ENCODE measurements at regions not wholly inside any gene's neighbourhood (a gene's known extent, or its start where the extent isn't known, plus 50 kb on each side); places are given as distances from the start of the nearest gene placed in this dataset.
"Not testable (repeated sequence)": the region's sequence is repeated elsewhere in the genome, so short reads cannot be mapped to it uniquely, and the experiment has no call there.

- Histone ChIP-seq H3F3A (ENCODE audit: insufficient read depth) (no peaks in the 10 kb centered on the region), H2AFZ (ENCODE audit: low read depth, low read length, severe bottlenecking) (no peak overlapping the region), H3K4me3 (ENCODE audit: insufficient read depth, low read length, poor library complexity, severe bottlenecking) (no peak overlapping the region), H3K9me2 (replicated peaks; ENCODE audit: insufficient read depth, low read length) (no peaks in the 10 kb centered on the region), H3K4me2 (ENCODE audit: low read depth, low read length, poor library complexity, severe bottlenecking) (no peak overlapping the region), H3K79me2 (ENCODE audit: insufficient read depth, low read length) (no peaks in the 10 kb centered on the region), H3K9ac (ENCODE audit: low read length) (no peak overlapping the region), H3K36me3 (ENCODE audit: low read length) (no peaks in the 10 kb centered on the region), H3K27me3 (ENCODE audit: low read length) (no peaks in the 10 kb centered on the region), H3K9me3 (ENCODE audit: insufficient read depth, low read length) (no peaks in the 10 kb centered on the region), H3K27ac (ENCODE audit: low read depth, low read length) (no peak overlapping the region), H4K20me1 (ENCODE audit: low read depth, low read length) (no peaks in the 10 kb centered on the region)
- no peak for TF ChIP-seq EZH2phosphoT487 (conservative IDR thresholded peaks at IDR 0.05; ENCODE audit: low read length)
- no peak for TF ChIP-seq CTCF (IDR thresholded peaks at IDR 0.05; ENCODE audit: insufficient read depth, low read length, poor library complexity, severe bottlenecking)
These were observed 627.9 kb downstream of the IQCM start for GRCh38 chr4:149187726-149188125.

- H3K9me2 ChIP-seq (replicated peaks; ENCODE audit: insufficient read depth, low read length) = no peaks in the 10 kb centered on the region
- H2AFZ ChIP-seq (ENCODE audit: low read depth, low read length, severe bottlenecking) = no peak overlapping the region
- no peak overlapping the region for H3K4me2 ChIP-seq (ENCODE audit: low read depth, low read length, poor library complexity, severe bottlenecking)
- no peaks in the 10 kb centered on the region for H3K27me3 ChIP-seq (ENCODE audit: low read length)
- H3K27ac ChIP-seq (ENCODE audit: low read depth, low read length) = no peak overlapping the region
- no peaks in the 10 kb centered on the region for H3K79me2 ChIP-seq (ENCODE audit: insufficient read depth, low read length)
- no peaks in the 10 kb centered on the region for H3K36me3 ChIP-seq (ENCODE audit: low read length)
- H3K4me3 ChIP-seq (ENCODE audit: insufficient read depth, low read length, poor library complexity, severe bottlenecking) = no peak overlapping the region
- no peaks in the 10 kb centered on the region for H3K9me3 ChIP-seq (ENCODE audit: insufficient read depth, low read length)
- TF ChIP-seq EZH2phosphoT487 (conservative IDR thresholded peaks at IDR 0.05; ENCODE audit: low read length) (no peak), CTCF (IDR thresholded peaks at IDR 0.05; ENCODE audit: insufficient read depth, low read length, poor library complexity, severe bottlenecking) (no peak)
- no peaks in the 10 kb centered on the region for H4K20me1 ChIP-seq (ENCODE audit: low read depth, low read length)
- no peaks in the 10 kb centered on the region for H3F3A ChIP-seq (ENCODE audit: insufficient read depth)
- no peak overlapping the region for H3K9ac ChIP-seq (ENCODE audit: low read length)
These were observed 632.0 kb downstream of the IQCM start for GRCh38 chr4:149183638-149184037.

GRCh38 chr4:149181459-149181858, 634.2 kb downstream of the IQCM start:
- H3K4me3 ChIP-seq (ENCODE audit: insufficient read depth, low read length, poor library complexity, severe bottlenecking); H3K9me2 ChIP-seq (replicated peaks; ENCODE audit: insufficient read depth, low read length); H3K9ac ChIP-seq (ENCODE audit: low read length); H4K20me1 ChIP-seq (ENCODE audit: low read depth, low read length); H2AFZ ChIP-seq (ENCODE audit: low read depth, low read length, severe bottlenecking); H3K36me3 ChIP-seq (ENCODE audit: low read length); H3K79me2 ChIP-seq (ENCODE audit: insufficient read depth, low read length); H3K9me3 ChIP-seq (ENCODE audit: insufficient read depth, low read length); H3F3A ChIP-seq (ENCODE audit: insufficient read depth); H3K27me3 ChIP-seq (ENCODE audit: low read length); H3K4me2 ChIP-seq (ENCODE audit: low read depth, low read length, poor library complexity, severe bottlenecking); H3K27ac ChIP-seq (ENCODE audit: low read depth, low read length): not testable (repeated sequence)

- H3K4me3 ChIP-seq (ENCODE audit: insufficient read depth, low read length, poor library complexity, severe bottlenecking) = no peak overlapping the region
- H3F3A ChIP-seq (ENCODE audit: insufficient read depth) = no peaks in the 10 kb centered on the region
- H3K79me2 ChIP-seq (ENCODE audit: insufficient read depth, low read length) = no peaks in the 10 kb centered on the region
- no peak overlapping the region for H3K4me2 ChIP-seq (ENCODE audit: low read depth, low read length, poor library complexity, severe bottlenecking)
- H3K9me3 ChIP-seq (ENCODE audit: insufficient read depth, low read length) = no peaks in the 10 kb centered on the region
- no peaks in the 10 kb centered on the region for H4K20me1 ChIP-seq (ENCODE audit: low read depth, low read length)
- no peak overlapping the region for H2AFZ ChIP-seq (ENCODE audit: low read depth, low read length, severe bottlenecking)
- no peak overlapping the region for H3K9ac ChIP-seq (ENCODE audit: low read length)
- no peaks in the 10 kb centered on the region for H3K36me3 ChIP-seq (ENCODE audit: low read length)
- H3K27ac ChIP-seq (ENCODE audit: low read depth, low read length) = no peak overlapping the region
- TF ChIP-seq CTCF (IDR thresholded peaks at IDR 0.05; ENCODE audit: insufficient read depth, low read length, poor library complexity, severe bottlenecking) (no peak), EZH2phosphoT487 (conservative IDR thresholded peaks at IDR 0.05; ENCODE audit: low read length) (no peak)
- no peaks in the 10 kb centered on the region for H3K9me2 ChIP-seq (replicated peaks; ENCODE audit: insufficient read depth, low read length)
- no peaks in the 10 kb centered on the region for H3K27me3 ChIP-seq (ENCODE audit: low read length)
These were observed 639.6 kb downstream of the IQCM start for GRCh38 chr4:149176039-149176438.
